GM18498 (cell line): ENCODE measurements at regions not wholly inside any gene's neighbourhood (a gene's known extent, or its start where the extent isn't known, plus 50 kb on each side); places are given as distances from the start of the nearest gene placed in this dataset.
"Not testable (repeated sequence)": the region's sequence is repeated elsewhere in the genome, so short reads cannot be mapped to it uniquely, and the experiment has no call there.

Experiments
- ATAC-seq: cut with Tn5 transposase; IDR thresholded peaks from one replicate; pipeline ENCODE4 v1.9.1; 2021; ENCODE audit warnings: mild to moderate bottlenecking, moderate library complexity; ENCODE audit not compliant: unreplicated experiment

DNA sequence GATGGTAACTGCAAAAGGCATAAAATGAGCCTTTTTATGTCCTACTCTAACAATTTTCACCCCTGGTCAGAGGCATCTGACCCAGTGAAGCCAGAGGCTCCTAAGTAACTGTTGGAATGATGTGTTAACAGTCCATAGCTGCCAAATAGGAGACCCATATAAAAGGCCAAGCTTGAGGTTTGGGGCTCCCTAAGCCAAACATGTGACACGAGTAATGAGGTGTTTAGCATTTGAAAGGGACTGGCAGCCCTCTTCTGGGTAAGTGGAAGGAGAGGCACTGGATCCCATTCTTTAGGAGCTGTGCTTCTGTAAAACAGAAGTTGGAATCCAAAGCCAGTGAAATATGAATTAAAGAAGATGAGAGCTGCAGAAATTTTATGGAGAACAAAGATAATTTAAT is 100.6 kb upstream of the PNPLA4 start:
- ATAC-seq, result no peak

DNA sequence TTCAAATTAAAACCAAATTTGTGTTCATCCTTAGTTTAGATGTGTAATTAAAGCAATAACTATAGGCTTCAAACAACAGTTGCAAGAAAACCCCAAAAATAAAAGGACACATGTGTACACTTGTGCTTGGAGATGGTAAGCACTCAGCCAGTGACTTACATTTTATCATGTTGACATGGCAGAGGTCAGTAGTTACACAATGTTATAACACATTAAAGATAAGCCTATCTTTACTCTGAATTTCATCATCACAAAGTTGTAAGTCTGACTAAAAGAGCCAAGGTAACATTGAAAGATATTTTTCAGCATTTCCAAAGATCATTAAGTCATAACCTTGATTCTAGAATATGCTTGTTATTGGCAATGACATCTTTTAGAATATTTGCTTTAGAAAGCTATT is 98.5 kb upstream of the PNPLA4 start:
- no peak for ATAC-seq

DNA sequence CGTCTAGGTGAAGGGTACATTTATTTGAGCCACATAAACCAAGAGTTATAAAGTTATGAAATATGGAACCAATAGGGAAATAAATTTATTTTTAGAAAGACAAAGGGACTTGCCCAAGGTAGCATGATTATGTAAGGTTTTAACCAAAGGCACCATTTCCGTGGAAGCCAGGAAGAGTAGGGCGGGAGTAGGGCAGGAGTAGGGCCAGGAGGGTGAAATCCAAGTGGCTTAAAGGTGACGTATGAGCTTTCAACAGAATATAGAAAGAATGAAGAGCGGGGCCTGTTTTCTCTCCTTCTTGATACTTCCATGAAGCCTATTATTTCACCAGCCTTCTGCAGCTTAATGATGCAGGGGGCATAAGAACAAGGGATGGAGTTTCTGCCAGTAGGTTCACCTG is 91.7 kb upstream of the PNPLA4 start:
- ATAC-seq, result no peak

DNA sequence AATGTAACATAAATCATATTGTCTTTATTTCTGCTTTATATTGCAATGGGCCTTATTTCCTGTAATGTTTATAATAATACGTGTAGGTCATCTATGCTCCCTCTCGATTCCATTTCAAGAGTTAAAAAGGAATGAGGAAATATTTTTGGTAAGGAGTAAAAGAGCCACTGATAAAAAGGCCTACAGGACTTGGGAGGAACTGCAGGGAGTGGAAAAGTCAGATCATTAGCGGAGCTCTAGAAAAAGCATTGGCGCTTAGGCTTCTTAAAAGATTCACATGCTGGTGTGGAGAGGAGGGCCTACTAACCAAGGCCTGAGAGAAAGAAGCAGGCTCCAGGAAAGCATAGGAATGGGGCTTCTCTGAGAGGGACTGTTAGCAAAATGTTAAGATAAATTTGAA is 82.9 kb upstream of the PNPLA4 start:
- ATAC-seq, result no peak

DNA sequence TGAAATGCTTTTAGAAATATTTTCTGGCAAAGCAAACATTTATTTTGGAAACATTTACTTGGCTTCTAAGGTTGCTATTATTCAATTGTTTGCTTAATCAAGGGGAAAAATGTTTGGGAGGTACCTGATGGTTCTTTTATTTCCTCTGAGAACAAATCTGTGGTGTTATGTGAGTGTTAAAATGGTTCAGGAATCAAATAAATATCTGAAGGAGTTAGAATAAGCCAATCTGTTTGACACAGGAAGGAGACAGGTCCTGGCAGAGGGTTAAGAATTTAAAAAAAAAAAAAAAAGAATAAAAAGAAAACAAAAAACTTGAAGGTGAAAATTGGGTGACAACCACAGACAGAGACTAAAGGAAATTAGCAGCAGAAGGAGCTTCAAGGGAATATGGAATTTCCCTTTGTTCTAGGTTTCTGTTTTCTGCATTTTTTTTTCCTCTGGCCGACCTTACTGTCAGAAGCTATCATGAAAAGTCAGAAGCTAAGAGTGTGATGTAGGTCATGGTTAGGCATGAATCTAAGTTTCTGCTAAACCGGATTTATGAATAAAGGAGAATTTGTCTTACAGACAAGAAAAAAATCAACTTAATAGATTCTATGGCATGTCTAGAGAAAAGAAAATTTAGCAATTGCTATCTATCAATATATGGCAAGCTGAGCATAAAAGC is 78.6 kb upstream of the PNPLA4 start:
- no peak for ATAC-seq

DNA sequence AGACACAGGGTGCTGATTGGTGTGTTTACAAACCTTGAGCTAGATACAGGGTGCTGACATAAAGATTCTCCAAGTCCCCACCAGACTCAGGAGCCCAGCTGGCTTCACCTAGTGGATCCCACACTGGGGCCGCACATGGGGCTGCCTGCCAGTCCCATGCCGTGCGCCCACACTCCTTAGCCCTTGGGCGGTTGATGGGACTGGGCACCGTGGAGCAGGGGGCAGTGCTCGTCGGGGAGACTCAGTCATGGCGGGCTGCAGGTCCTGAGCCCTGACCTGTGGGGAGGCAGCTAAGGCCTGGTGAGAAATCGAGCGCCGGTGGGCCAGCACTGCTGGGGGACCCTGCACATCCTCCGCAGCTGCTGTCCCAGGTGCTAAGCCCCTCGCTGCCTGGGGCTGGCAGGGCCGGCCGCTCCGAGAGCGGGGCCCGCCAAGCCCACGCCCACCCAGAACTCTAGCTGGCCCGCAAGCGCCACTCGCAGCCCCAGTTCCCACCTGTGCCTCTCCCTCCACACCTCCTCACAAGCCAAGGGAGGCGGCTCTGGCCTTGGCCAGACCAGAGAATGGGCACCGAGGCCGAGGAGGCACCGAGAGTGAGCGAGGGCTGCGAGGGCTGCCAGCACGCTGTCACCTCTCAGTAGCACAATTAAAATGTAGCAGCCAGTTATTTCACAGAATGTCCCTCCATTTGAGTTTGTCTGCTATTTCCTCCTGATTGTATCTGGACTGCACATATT is 76.1 kb upstream of the PNPLA4 start:
- no peak for ATAC-seq

GRCh38 chrX:7996851-7997250 is 69.6 kb upstream of the PNPLA4 start:
- no peak for ATAC-seq

- ATAC-seq, result no peak
Measured at GRCh38 chrX:7996414-7996813, 69.2 kb upstream of the PNPLA4 start.

- ATAC-seq, result no peak
Measured at GRCh38 chrX:7993873-7994272, 66.7 kb upstream of the PNPLA4 start.

- not testable (repeated sequence) for ATAC-seq
Measured at GRCh38 chrX:7988013-7988759, 61.0 kb upstream of the PNPLA4 start.

GRCh38 chrX:7987160-7988012 is 60.2 kb upstream of the PNPLA4 start:
- no peak for ATAC-seq

GRCh38 chrX:7986738-7987137 is 59.5 kb upstream of the PNPLA4 start:
- not testable (repeated sequence) for ATAC-seq

DNA sequence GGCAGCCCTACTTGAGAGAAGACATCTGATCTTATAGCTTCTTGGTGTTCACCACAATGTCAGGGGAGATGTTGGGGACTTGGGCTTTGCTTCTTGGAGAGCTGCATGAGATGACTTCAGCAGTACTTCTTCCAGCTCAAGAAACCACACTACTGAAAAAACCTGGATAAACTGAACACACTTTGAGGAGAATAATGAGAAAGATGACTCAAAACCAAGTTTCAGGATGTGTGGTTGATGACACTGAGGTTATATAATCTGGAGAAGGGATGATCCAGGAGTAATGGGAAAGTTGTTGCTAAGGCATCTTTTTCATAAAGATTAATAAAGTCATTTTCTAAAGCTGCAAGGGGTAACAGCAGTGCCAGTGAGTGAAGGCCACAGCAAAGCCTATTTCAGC is 58.4 kb upstream of the PNPLA4 start:
- ATAC-seq, result no peak

DNA sequence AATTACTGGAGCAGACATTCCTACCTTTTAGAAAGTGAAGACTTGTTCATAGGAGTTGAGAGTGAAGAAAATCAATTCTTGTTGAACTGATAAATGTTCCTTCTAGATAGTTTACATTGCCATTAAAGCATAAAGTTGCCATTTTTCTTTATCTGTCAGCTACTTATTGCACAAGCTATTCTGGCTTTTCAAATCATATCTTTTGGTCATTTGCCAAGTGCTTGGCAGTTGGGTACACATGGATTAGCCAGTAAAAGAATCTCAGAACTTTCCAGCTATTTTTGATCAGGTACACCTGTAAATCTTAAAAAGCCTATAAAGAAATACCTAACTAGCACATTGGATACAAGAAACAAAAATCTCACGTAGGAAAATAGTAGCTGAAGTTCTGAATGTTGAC is 56.4 kb upstream of the PNPLA4 start:
- no peak for ATAC-seq
